ENCODE measurements at regions not wholly inside any gene's neighbourhood (a gene's known extent, or its start where the extent isn't known, plus 50 kb on each side); places are given as distances from the start of the nearest gene placed in this dataset.

- TF ChIP-seq KDM5A (IDR thresholded peaks at IDR 0.05; ENCODE audit: low read length) (no peak), ZNF274 (IDR thresholded peaks at IDR 0.05; ENCODE audit: borderline replicate concordance, extremely low read depth, low read length) (no peak), EZH2 (IDR thresholded peaks at IDR 0.05; ENCODE audit: low read depth, low read length, severe bottlenecking) (no peak), SP4 (IDR thresholded peaks at IDR 0.05; ENCODE audit: low read length) (no peak), FOSL1 (IDR thresholded peaks at IDR 0.05; ENCODE audit: insufficient read depth, low read depth, low read length) (no peak), SIRT6 (IDR thresholded peaks at IDR 0.05; ENCODE audit: low read length) (no peak)
Observed at GRCh38 chr13:104288496-104288895, 1222.3 kb upstream of the SLC10A2 start (continued).
